Kidney epithelial cell (primary cell): ENCODE measurements at regions not wholly inside any gene's neighbourhood (a gene's known extent, or its start where the extent isn't known, plus 50 kb on each side); places are given as distances from the start of the nearest gene placed in this dataset.

Experiments
- DNase-seq: peaks from one replicate; pipeline ENCODE4 v3.0.0-alpha.2; 2010; ENCODE audit warnings: low read depth
- H3K27me3 ChIP-seq: 2 replicates; pipeline ENCODE4 v1.6.0; 2011; ENCODE audit warnings: low read length; ENCODE audit not compliant: control insufficient read depth, insufficient read depth
- H3K36me3 ChIP-seq: 2 replicates; pipeline ENCODE4 v1.5.1; 2011; ENCODE audit warnings: low read length; ENCODE audit not compliant: control insufficient read depth, insufficient read depth
- H3K4me3 ChIP-seq: 2 replicates; pipeline ENCODE4 v1.5.1; 2011; ENCODE audit warnings: low read depth, mild to moderate bottlenecking, control low read depth, low read length
- CTCF ChIP-seq: IDR thresholded peaks from 2 replicates; pipeline ENCODE4 v1.5.1; 2011; ENCODE audit warnings: mild to moderate bottlenecking, moderate library complexity, low read length, control low read depth, inconsistent platforms; ENCODE audit not compliant: insufficient read depth, poor library complexity, severe bottlenecking

GRCh38 chr10:112022196-112022595 is 161.4 kb downstream of the GPAM start:
- Histone ChIP-seq H3K27me3 (no peaks in the 10 kb centered on the region), H3K4me3 (no peak overlapping the region), H3K36me3 (no peaks in the 10 kb centered on the region)
- DNase-seq = no peak
- TF ChIP-seq CTCF = no peak

GRCh38 chr10:112024079-112024478 is 159.5 kb downstream of the GPAM start:
- DNase-seq = no peak
- Histone ChIP-seq H3K27me3 (no peaks in the 10 kb centered on the region), H3K36me3 (no peaks in the 10 kb centered on the region), H3K4me3 (no peak overlapping the region)
- no peak for TF ChIP-seq CTCF

GRCh38 chr10:112025228-112025627 is 158.3 kb downstream of the GPAM start:
- no peaks in the 10 kb centered on the region for H3K36me3 ChIP-seq
- H3K4me3 ChIP-seq = no peak overlapping the region
- H3K27me3 ChIP-seq = no peaks in the 10 kb centered on the region
- DNase-seq = no peak
- no peak for TF ChIP-seq CTCF

DNA sequence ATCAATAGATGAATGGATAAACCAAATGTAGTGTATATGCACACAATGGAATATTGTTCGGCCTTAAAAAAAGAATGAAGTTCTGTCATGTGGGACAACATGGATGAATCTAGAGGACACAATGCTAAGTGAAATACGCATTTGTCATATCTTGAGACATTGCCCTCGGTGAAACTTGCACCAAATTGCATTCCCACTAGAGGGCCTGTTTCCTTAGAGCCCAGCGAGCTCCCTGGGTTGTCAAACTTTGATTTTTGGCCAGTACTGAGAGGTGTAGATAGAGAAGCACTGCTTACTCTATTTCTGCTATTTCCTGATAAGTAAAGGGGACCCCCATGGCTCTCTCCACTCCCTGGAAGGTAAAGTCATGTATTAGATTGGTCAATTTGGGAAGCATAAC is 157.1 kb downstream of the GPAM start:
- H3K36me3 ChIP-seq = no peaks in the 10 kb centered on the region
- no peak for DNase-seq
- TF ChIP-seq CTCF = no peak
- no peak overlapping the region for H3K4me3 ChIP-seq
- no peaks in the 10 kb centered on the region for H3K27me3 ChIP-seq

- H3K4me3 ChIP-seq = no peak overlapping the region
- no peak for DNase-seq
Measured at GRCh38 chr10:112027731-112028280, 155.8 kb downstream of the GPAM start.

More at GRCh38 chr10:112027731-112028280, 155.8 kb downstream of the GPAM start:
- no peak for TF ChIP-seq CTCF
- Histone ChIP-seq H3K27me3 (no peaks in the 10 kb centered on the region), H3K36me3 (no peaks in the 10 kb centered on the region)
